ENCODE measurements at regions not wholly inside any gene's neighbourhood (a gene's known extent, or its start where the extent isn't known, plus 50 kb on each side); places are given as distances from the start of the nearest gene placed in this dataset.

GRCh38 chr6:28736121-28736520 lies 187.7 kb downstream of the TRIM27 start:
- TF ChIP-seq EZH2phosphoT487 (conservative IDR thresholded peaks at IDR 0.05; ENCODE audit: low read length) (no peak), CTCF (IDR thresholded peaks at IDR 0.05; ENCODE audit: insufficient read depth, low read length, poor library complexity, severe bottlenecking) (no peak)
